K562 (cell line): ENCODE measurements at regions not wholly inside any gene's neighbourhood (a gene's known extent, or its start where the extent isn't known, plus 50 kb on each side); places are given as distances from the start of the nearest gene placed in this dataset.

Source experiments
- ATAC-seq: fragments of 200-7000 bp; cut with Tn5 transposase; 3 replicates; pipeline ENCODE4 v1.9.1; 2020; ENCODE audit warnings: moderate library complexity
- BruUV-seq: library from RNA; stranded (reverse); fragments of 400-500 nt; replicated peaks from 2 replicates; lab custom pipeline; 2021; lab: Mats Ljungman, UMichigan
- CTCF ChIA-PET: fragments of 300-600 bp; formaldehyde crosslinking; extraction: SDS; loops from one replicate; lab custom pipeline; 2021; ENCODE audit warnings: low intra/inter-chr PET ratio; lab: Yijun Ruan, JAX
- POLR2A ChIA-PET: fragments of 300-600, 350-650 bp; sonication (Branson Sonifier 250); formaldehyde crosslinking; extraction: SDS; loops from one replicate; lab custom pipeline; 2021; ENCODE audit warnings: antibody characterized with exemption, inconsistent platforms; lab: Yijun Ruan, JAX
- DNase-seq, 4 experiments: peaks; one replicate each; pipeline versions ENCODE4 v3.0.0 to v3.0.0-alpha.2; 2011 to 2018; ENCODE audit warnings: low spot score in 3 of 4, mixed read lengths in 3 of 4; ENCODE audit errors: extremely low read depth in 1 of 4
- FAIRE-seq: peaks from 2 replicates; lab custom pipeline; 2011; peaks lifted over from hg19 to GRCh38; lab: Jason Lieb, UNC
- H2AFZ ChIP-seq: 2 replicates; pipeline ENCODE4 v1.6.0; 2011; ENCODE audit warnings: low read depth, low read length, control low read depth, inconsistent platforms
- H3K27ac ChIP-seq: fragments of 200-600 bp; 3 replicates; pipeline ENCODE4 v1.8.0; 2011; ENCODE audit warnings: low read depth, mild to moderate bottlenecking, control low read depth, inconsistent platforms, low read length, moderate library complexity, mixed read lengths; ENCODE audit errors: extremely low read depth
- H3K27me3 ChIP-seq, 2 experiments: fragments of 300-600 bp in 1 of 2; 2 replicates in 1 of 2; 3 replicates in 1 of 2; pipeline versions ENCODE4 v1.6.0 to v1.8.0; 2011; ENCODE audit warnings: inconsistent platforms in 2 of 2, low read length in 2 of 2, mild to moderate bottlenecking in 1 of 2, mixed read lengths in 1 of 2, moderate library complexity in 1 of 2; ENCODE audit not compliant: control insufficient read depth in 2 of 2, insufficient read depth in 2 of 2
- H3K36me3 ChIP-seq: fragments of 300-600 bp; 3 replicates; pipeline ENCODE4 v1.8.0; 2011; ENCODE audit warnings: mild to moderate bottlenecking, low read length, inconsistent platforms; ENCODE audit not compliant: control insufficient read depth, insufficient read depth
- H3K4me1 ChIP-seq, 2 experiments: fragments of 200-600 bp in 1 of 2; replicated peaks in 1 of 2; 2 replicates in 1 of 2; 3 replicates in 1 of 2; pipeline versions ENCODE4 v1.5.1 to v1.8.0; 2011; ENCODE audit warnings: inconsistent platforms in 2 of 2, low read length in 2 of 2, mild to moderate bottlenecking in 1 of 2, mixed read lengths in 1 of 2, moderate library complexity in 1 of 2; ENCODE audit not compliant: control insufficient read depth in 2 of 2, insufficient read depth in 2 of 2
- H3K4me2 ChIP-seq: 2 replicates; pipeline ENCODE4 v1.6.1; 2011; ENCODE audit warnings: low read length, control low read depth, inconsistent platforms, mixed read lengths; ENCODE audit not compliant: insufficient read depth
- H3K4me3 ChIP-seq: fragments of 200-600 bp; sonication (generic), shearing (Covaris generic); 2 replicates; pipeline ENCODE4 v1.5.1; 2016; ENCODE audit warnings: control low read depth, inconsistent platforms
- H3K79me2 ChIP-seq: fragments of 200-600 bp; 3 replicates; pipeline ENCODE4 v1.8.0; 2011; ENCODE audit warnings: low read length, inconsistent platforms; ENCODE audit not compliant: control insufficient read depth, insufficient read depth
- H3K9ac ChIP-seq, 2 experiments: 2 replicates each; pipeline versions ENCODE4 v1.6.0 to v1.6.1; 2011; ENCODE audit warnings: low read depth in 2 of 2, low read length in 2 of 2, control low read depth in 1 of 2, inconsistent platforms in 1 of 2, mild to moderate bottlenecking in 1 of 2, mixed read lengths in 1 of 2; ENCODE audit not compliant: insufficient read depth in 1 of 2
- H3K9me1 ChIP-seq: one replicate; pipeline ENCODE4 v1.6.0; 2011; ENCODE audit warnings: inconsistent platforms, mild to moderate bottlenecking, low read length, moderate library complexity; ENCODE audit not compliant: control insufficient read depth, insufficient read depth
- H3K9me3 ChIP-seq: replicated peaks from 2 replicates; pipeline ENCODE4 v1.5.1; 2011; ENCODE audit warnings: low read depth, low read length, inconsistent platforms; ENCODE audit not compliant: control insufficient read depth, insufficient read depth
- H4K20me1 ChIP-seq: replicated peaks from 2 replicates; pipeline ENCODE4 v1.6.1; 2011; ENCODE audit warnings: low read length, inconsistent platforms, mixed read lengths; ENCODE audit not compliant: control insufficient read depth, insufficient read depth
- C11orf30 ChIP-seq: fragments of 450-650 bp; IDR thresholded peaks from 2 replicates; pipeline ENCODE4 v1.6.1; 2016; ENCODE audit warnings: low read depth, mild to moderate bottlenecking
- EGR1 ChIP-seq: fragments of 450-650 bp; conservative IDR thresholded peaks from 2 replicates; pipeline ENCODE4 v1.6.1; 2017; ENCODE audit warnings: mild to moderate bottlenecking
- KLF13 ChIP-seq: fragments of 450-650 bp; IDR thresholded peaks from 2 replicates; pipeline ENCODE4 v1.6.1; 2016; ENCODE audit warnings: missing genetic modification characterization, low read depth, mild to moderate bottlenecking, missing compliant biosample characterization, moderate library complexity, borderline replicate concordance
- MTA3 ChIP-seq: fragments of 450-650 bp; formaldehyde crosslinking; IDR thresholded peaks from 2 replicates; pipeline ENCODE4 v1.6.1; 2017; ENCODE audit warnings: mild to moderate bottlenecking, borderline replicate concordance
- NFXL1 ChIP-seq: fragments of 450-650 bp; formaldehyde crosslinking; IDR thresholded peaks from 2 replicates; pipeline ENCODE4 v1.4.0; 2021; ENCODE audit warnings: mild to moderate bottlenecking
- SNRNP70 ChIP-seq: fragments of 200-400 bp; formaldehyde crosslinking; optimal IDR thresholded peaks from 2 replicates; pipeline ENCODE3; 2017; ENCODE audit warnings: low read depth, low read length
- ZC3H4 ChIP-seq: sonication (generic); formaldehyde crosslinking; IDR thresholded peaks from 2 replicates; pipeline ENCODE4 v1.9.0; 2021; ENCODE audit warnings: missing genetic modification reagents, borderline replicate concordance
- ZNF232 ChIP-seq: sonication (generic); formaldehyde crosslinking; IDR thresholded peaks from 2 replicates; pipeline ENCODE4 v1.8.0; 2022; ENCODE audit warnings: mild to moderate bottlenecking, missing genetic modification reagents
- WGBS: fragments of 100-300 bp; shearing (Covaris generic); methylation state at CpG from one replicate; pipeline ENCODE4 v1.1.6; 2016; ENCODE audit warnings: low coverage, mixed read lengths; ENCODE audit not compliant: insufficient coverage; ENCODE audit errors: missing lambda C conversion rate; 5-methylcytosine and 5-hydroxymethylcytosine counted together
- in situ Hi-C: fragments of 300-500 bp; cut with MboI; formaldehyde crosslinking; loops from 4 replicates; pipeline ENCODE4 v1.15.0; 2018; ENCODE audit warnings: inconsistent platforms, mixed read lengths
- intact Hi-C: fragments of 100-400 bp; cut with micrococcal nuclease; formaldehyde crosslinking; loops from 2 replicates; pipeline ENCODE4 v1.14.2; 2022
- TF ChIP-seq, protein P1 (sequence below): fragments of 250-450 bp; sonication (Bioruptor Pico); IDR thresholded peaks from 2 replicates; pipeline ENCODE4 v1.9.0; 2021; ENCODE audit warnings: mild to moderate bottlenecking
- TF ChIP-seq, protein P2 (sequence below): fragments of 450-650 bp; IDR thresholded peaks from one replicate; pipeline ENCODE4 v1.6.1; 2018; ENCODE audit warnings: mild to moderate bottlenecking, moderate library complexity; ENCODE audit not compliant: partially characterized antibody

- POLR2A ChIA-PET = interaction anchor here (0.7 kb wide), 1 partner anchor 259 kb away, joined by 3 read pairs; no protein-coding TSS in a partner anchor
Observed at GRCh38 chr15:39142500-39142899, 438.4 kb upstream of the THBS1 start.

GRCh38 chr15:39143479-39143878 lies 437.4 kb upstream of the THBS1 start:
- FAIRE-seq (no peak), ATAC-seq (no peak), DNase-seq (no peak)
- H3K9ac ChIP-seq = no peak overlapping the region
- WGBS = 29% methylated on average over 5 of the region's 5 CpGs
- no peak overlapping the region for H2AFZ ChIP-seq
- H3K27me3 ChIP-seq = no peaks in the 10 kb centered on the region
- no peak for TF ChIP-seq C11orf30
- TF ChIP-seq KLF13 = no peak
- no peak for TF ChIP-seq MTA3
- TF ChIP-seq, protein P1, sequence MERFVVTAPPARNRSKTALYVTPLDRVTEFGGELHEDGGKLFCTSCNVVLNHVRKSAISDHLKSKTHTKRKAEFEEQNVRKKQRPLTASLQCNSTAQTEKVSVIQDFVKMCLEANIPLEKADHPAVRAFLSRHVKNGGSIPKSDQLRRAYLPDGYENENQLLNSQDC (CRISPR knock-in tag) = no peak
- TF ChIP-seq, protein P2, sequence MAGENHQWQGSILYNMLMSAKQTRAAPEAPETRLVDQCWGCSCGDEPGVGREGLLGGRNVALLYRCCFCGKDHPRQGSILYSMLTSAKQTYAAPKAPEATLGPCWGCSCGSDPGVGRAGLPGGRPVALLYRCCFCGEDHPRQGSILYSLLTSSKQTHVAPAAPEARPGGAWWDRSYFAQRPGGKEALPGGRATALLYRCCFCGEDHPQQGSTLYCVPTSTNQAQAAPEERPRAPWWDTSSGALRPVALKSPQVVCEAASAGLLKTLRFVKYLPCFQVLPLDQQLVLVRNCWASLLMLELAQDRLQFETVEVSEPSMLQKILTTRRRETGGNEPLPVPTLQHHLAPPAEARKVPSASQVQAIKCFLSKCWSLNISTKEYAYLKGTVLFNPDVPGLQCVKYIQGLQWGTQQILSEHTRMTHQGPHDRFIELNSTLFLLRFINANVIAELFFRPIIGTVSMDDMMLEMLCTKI = no peak
- no peak for TF ChIP-seq NFXL1 (CRISPR knock-in tag)
- no peak for TF ChIP-seq ZC3H4 (CRISPR knock-in tag)
- TF ChIP-seq EGR1 = no peak
- 0 out of 2 replicates have a peak, but pooled peaks cover 4% of the 10 kb centered on the region for H4K20me1 ChIP-seq
- in situ Hi-C loops = no loop called here
- H3K27ac ChIP-seq = no peak overlapping the region
- no TSS peak for BruUV-seq
- no peaks in the 10 kb centered on the region for H3K79me2 ChIP-seq
- ChIA-PET CTCF (interaction anchor here (0.6 kb wide), 1 partner anchor 17 kb away, joined by 3 read pairs; no protein-coding TSS in a partner anchor), POLR2A (interaction anchor here (0.7 kb wide), 2 partner anchors 430 to 442 kb away, joined by 3 to 4 read pairs; no protein-coding TSS in a partner anchor)
- no peak overlapping the region for H3K4me3 ChIP-seq
- no peak overlapping the region for H3K4me2 ChIP-seq
- intact Hi-C loops = no loop called here
- no peaks in the 10 kb centered on the region for H3K9me3 ChIP-seq
- H3K36me3 ChIP-seq = no peaks in the 10 kb centered on the region
- H3K9me1 ChIP-seq = no peaks in the 10 kb centered on the region
- H3K4me1 ChIP-seq = peaks cover 4 to 24% of the 10 kb centered on the region in 2 experiments; a peak in 3 of 5 replicates

More at GRCh38 chr15:39142500-39142899, 438.4 kb upstream of the THBS1 start:
- Histone ChIP-seq H3K9me3 (no peaks in the 10 kb centered on the region), H3K9ac (no peak overlapping the region), H3K4me3 (no peak overlapping the region), H3K79me2 (no peaks in the 10 kb centered on the region), H3K9me1 (no peaks in the 10 kb centered on the region), H3K27me3 (no peaks in the 10 kb centered on the region), H3K27ac (no peak overlapping the region), H2AFZ (no peak overlapping the region), H3K36me3 (no peaks in the 10 kb centered on the region), H3K4me2 (no peak overlapping the region), H3K4me1 (peaks cover 4 to 24% of the 10 kb centered on the region in 2 experiments; a peak in 3 of 5 replicates), H4K20me1 (0 out of 2 replicates have a peak, but pooled peaks cover 4% of the 10 kb centered on the region)
- BruUV-seq = no TSS peak
- DNase-seq (no peak), FAIRE-seq (no peak), ATAC-seq (no peak)
- TF ChIP-seq ZNF232 = no peak
- no peak for TF ChIP-seq SNRNP70
- intact Hi-C loops (no loop called here), in situ Hi-C loops (no loop called here)
- CTCF ChIA-PET = no interaction called here
